Loucy (cell line): ENCODE measurements at regions not wholly inside any gene's neighbourhood (a gene's known extent, or its start where the extent isn't known, plus 50 kb on each side); places are given as distances from the start of the nearest gene placed in this dataset.

Experiments
- CTCF ChIP-seq: fragments of 200-600 bp; sonication (generic); conservative IDR thresholded peaks from 2 replicates; pipeline ENCODE4 v1.5.1; 2014; ENCODE audit warnings: mild to moderate bottlenecking, antibody characterized with exemption, low read length
- EZH2phosphoT487 ChIP-seq: fragments of 200-600 bp; IDR thresholded peaks from 2 replicates; pipeline ENCODE4 v1.6.1; 2018; ENCODE audit warnings: antibody characterized with exemption, mild to moderate bottlenecking, moderate library complexity, borderline replicate concordance

- no peak for TF ChIP-seq EZH2phosphoT487
- no peak for TF ChIP-seq CTCF
These were observed 735.6 kb downstream of the TSN start for GRCh38 chr2:122491011-122491410.
